AG08396 (cell line): ENCODE measurements at regions not wholly inside any gene's neighbourhood (a gene's known extent, or its start where the extent isn't known, plus 50 kb on each side); places are given as distances from the start of the nearest gene placed in this dataset.
"Not testable (repeated sequence)": the region's sequence is repeated elsewhere in the genome, so short reads cannot be mapped to it uniquely, and the experiment has no call there.

ENCODE experiments used
- DNase-seq: peaks from one replicate; pipeline ENCODE4 v3.0.0; 2012; ENCODE audit warnings: low spot score, mixed read lengths

GRCh38 chr10:35896001-35896400 is 253.9 kb upstream of the FZD8 start:
- peak; percentile 56 for DNase-seq

- DNase-seq: no peak
Measured at GRCh38 chr10:35895331-35895730, 253.2 kb upstream of the FZD8 start.

DNA sequence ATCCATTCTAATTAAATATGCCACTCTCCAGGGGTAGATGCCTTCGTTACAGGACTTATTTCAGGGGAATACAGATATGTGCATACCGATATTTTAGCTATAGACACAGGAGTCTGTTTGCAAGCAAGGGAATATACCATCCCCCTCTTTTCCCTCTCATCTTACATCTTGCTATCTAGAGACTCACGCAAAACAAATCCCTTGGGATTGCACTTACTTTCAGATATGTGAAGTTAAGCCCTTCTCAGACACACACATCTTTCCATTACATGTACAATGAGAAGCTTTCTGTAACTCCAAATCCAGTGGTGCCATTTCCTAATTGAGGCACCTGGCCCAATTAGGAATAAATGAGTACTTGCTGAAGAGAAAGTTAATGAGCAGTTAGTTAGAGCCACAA is 250.4 kb upstream of the FZD8 start:
- no peak for DNase-seq

DNA sequence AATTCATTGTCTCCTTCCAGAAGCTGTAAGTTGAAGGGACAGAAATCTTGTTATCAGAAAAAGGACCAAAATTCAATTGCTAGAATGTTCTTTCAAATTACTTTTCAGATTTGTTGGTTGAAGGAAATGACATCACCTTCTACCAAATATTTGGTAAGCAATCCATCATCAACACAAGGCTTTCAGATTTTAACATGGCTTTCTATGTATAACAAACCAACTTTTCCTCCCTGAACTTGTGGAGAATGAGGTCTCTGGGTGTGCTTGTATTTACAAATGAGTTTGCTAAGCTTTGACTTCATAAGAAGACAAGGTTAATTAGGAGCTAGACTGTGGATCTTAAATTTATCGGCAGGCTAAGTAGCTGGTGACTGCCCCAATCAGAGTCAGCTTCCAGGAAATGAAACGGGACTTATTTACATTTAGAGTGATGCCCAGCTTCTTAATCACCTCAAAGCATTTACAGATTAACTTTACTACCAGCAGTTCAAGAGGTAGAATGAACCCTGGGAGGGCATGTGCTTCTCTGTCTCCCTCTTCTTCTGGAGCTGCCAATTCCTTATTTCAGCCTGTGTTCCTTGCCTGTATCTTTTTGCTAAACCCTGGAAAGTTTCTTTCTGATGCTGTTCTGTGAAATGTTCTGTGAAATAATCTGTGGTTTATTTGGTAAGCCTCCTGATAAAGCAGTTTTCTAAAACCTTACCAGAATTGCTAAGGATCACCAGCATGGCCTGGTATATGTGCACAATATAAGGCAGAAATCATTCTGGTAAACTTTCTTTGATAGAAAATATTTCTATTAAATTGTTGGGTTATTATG is 248.8 kb upstream of the FZD8 start:
- DNase-seq: no peak

- DNase-seq: no peak
Measured at GRCh38 chr10:35889971-35890675, 248.0 kb upstream of the FZD8 start.

DNA sequence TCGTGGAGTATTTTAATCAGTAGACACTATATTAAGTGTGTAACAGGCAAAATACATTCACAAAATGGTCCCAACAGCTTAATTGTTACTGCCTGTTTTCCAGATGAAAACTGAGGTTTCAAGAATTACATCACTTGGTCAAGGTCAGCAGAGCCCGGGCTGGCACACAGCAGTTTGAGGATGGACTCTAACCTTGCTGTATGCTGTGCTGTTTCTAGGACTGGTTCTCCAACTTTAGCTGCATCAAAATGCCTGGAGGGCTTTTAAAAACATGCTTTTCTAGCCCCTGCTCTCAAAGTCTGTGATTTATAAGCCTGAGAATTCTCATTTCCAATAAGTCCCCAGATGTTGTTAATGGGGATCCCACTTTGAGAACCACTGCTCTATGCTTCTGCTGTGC is 247.1 kb upstream of the FZD8 start:
- no peak for DNase-seq

DNA sequence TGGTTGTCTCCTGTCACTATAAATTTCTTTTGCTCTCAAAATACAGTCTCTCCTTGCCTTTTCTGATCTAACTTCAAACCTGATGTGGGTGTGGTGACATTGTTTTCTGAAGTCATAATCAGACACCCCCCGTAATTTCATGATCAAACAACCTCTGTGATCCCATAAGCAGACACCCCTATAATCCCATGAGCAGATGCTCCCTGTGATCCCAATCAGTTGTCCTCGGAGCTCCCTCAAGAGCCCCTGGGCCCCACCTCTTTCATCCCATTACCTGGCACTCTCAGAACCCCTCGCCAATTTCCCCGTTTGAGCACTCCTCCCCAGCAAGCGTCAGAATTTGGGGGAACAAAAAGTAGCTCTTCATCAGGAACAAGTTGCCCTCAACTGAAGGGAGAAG is 246.3 kb upstream of the FZD8 start:
- DNase-seq: no peak

- DNase-seq: no peak
Measured at GRCh38 chr10:35887685-35888084, 245.6 kb upstream of the FZD8 start.

DNA sequence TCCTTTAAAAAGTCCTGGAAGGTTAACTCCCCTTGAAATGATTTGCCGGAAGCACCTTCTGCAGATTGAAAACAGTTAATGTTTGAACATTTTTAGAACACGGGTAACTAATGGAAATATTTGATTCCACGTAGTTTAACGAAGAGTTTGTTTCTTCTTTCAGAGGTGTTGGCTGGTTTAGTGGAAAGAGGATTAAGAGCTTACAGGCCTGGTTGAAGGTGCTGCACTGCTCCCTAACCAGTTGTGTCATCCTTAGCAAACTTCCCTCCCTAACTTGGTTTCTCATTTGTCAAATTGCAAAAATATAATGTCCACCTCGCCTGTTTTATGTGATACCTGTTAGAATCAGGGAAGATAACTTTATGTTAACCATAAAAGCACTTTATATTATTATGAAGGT is 243.0 kb upstream of the FZD8 start:
- no peak for DNase-seq

DNA sequence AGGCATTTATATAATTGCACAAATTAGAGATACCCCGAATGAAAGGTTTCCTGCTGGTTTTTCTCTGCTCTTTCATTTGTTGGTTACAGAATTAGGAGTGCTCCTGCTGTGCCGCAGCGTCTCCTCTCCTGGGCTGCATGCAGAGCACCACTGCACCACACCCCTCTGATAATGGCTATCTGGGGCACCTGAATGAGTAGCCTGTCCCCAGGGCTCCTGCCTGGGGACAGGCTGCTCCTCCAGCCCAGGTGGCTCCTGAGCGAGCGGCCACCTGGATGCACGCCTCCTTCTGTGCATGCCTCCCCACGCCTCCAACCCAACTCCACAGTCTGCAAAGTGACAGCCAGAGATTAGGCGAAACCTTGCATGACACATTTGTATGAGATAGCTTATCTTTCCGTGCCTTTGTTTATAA is 242.6 kb upstream of the FZD8 start:
- DNase-seq: no peak

- DNase-seq: no peak
Measured at GRCh38 chr10:35882422-35883150, 240.5 kb upstream of the FZD8 start.

DNA sequence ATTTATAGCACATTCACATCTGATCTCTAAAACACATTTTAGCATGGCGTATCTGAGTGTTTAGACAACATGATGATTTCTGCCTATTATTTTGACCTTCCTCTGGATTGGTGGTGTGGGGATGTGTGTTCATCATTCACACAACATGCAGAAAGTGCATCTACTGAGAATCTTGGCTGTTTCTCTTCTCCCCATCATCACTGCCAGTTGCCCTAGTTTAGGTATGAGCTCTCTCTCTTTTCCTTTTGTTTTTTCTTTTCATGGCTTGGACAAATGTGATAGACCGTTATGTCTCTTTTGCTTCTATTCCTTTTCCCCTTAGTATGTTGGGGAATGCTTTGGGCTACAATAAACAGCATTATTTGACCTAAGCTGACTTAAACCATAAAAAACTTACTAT is 239.2 kb upstream of the FZD8 start:
- no peak for DNase-seq

DNA sequence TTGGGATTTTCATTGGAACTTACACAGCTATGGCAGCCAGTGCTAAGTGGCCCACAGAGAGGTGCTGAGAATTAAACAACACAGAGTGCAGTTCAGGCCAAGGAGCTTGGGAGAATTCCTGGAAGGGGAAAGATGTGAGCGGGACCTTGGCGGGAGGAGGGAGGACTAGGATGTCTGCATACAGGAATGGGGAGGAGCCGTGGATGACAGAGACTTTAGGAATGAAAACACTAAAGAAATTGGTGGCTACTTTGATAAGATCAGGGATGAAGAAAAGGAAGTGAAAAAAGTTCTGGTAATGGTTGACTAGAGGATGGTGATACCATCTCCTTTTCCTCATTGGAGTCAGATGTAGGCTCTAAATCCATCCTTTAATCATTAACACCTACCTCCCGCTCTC is 234.2 kb upstream of the FZD8 start:
- peak; percentile 20 for DNase-seq

DNA sequence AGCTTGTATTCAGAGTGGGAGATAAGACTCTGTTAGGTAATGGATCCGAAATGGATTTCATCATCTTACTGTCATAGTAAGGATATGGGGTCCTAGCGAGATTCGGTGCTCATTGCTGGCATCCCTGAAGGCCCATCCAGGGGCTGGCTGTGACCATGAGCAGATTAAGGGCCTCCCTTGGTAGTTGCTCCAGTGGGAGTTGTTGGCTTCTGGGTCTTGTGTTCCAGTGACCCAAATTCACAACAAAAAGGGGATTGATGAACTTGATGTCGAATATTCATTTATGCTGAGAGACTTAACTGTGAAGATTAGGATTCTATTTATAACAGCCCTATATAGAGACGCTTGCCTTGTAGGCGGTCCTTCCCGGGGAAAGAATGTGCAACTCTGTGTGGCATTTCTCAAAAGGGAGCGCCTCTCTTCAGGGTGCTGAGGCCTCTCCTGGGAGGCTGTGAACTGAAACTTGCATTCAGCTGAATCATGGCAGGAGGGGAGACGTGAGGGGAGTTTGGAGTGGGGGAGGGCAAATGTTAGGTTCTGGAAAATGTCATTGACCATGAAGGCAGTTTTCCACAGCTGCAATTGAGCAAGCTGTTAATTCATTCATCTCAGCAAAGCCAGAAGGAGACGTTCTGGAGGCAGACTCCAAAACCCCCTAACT is 233.1 kb upstream of the FZD8 start:
- no peak for DNase-seq

DNA sequence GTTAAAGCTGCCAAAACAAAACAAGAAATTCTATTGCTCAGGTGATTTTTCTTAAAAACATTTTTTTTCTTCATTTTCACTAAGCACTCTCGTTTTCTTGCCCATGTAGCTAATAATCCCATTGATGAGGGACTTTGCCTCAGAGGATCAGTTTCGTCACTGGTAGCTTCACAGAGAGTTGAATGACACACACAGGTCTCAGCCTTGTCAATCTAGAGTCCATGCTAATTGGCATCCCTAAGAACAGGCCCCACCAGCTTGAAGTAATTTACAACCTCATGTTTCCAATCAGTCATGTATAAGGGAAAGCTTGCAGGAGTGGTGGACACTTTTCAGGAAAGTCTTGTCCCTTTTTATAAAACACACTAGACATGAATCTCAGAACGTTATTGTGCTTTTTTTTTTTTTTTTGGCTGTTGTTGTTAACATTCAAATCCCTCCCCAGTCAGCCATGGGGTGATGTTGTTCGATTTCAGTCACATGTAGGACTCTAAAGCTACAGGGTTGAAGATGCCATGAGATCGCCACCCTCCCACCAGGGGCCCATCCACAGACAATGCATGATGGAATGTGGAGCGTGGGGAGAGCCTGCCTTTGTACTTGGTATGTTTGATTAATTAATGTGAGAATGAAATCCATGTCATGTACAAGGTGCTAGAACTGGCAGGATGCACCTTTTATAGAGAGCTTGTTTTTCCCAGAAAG is 232.4 kb upstream of the FZD8 start:
- no peak for DNase-seq

DNA sequence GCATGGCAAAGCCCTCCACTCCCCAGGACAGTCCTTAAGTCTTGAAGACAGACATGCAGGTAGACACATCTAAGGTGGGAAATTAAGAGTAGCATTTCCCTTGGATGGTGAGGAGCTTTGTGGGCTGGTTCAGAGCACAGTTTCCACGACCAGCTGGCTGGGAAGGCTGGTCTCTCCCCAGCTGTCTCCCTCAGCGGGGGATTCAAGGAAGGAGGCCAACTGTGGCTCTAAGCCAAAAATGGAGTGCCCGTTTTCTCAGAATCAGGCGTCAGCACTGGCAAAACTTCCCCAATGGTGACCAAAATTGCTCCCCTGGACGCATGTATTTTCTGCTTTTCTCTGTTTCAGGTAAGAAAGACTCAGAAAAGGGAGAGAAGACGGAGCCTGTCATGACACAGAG is 230.6 kb upstream of the FZD8 start:
- DNase-seq: no peak

- no peak for DNase-seq
Measured at GRCh38 chr10:35870665-35871310, 228.7 kb upstream of the FZD8 start.

- DNase-seq: not testable (repeated sequence)
Measured at GRCh38 chr10:35858676-35859283, 216.7 kb upstream of the FZD8 start.

DNA sequence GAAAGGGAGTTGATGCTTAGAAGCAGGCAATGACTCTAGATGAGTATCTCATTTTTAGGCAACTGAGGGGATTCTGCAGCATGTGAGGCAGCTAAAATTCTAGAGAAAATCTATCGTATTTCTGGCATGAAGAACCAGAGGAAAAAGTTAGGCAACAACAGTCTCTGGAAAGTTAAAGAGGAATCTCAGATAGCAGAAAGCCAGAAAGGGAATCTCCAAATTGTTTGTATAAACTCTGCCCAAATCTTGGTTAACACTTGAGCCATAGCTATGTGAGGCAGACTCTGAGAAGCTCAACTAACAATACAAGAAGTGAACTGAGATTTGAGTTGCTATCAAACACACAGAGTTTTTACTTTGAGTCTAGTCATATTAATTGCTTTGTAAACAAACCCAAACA is 215.8 kb upstream of the FZD8 start:
- DNase-seq: no peak

DNA sequence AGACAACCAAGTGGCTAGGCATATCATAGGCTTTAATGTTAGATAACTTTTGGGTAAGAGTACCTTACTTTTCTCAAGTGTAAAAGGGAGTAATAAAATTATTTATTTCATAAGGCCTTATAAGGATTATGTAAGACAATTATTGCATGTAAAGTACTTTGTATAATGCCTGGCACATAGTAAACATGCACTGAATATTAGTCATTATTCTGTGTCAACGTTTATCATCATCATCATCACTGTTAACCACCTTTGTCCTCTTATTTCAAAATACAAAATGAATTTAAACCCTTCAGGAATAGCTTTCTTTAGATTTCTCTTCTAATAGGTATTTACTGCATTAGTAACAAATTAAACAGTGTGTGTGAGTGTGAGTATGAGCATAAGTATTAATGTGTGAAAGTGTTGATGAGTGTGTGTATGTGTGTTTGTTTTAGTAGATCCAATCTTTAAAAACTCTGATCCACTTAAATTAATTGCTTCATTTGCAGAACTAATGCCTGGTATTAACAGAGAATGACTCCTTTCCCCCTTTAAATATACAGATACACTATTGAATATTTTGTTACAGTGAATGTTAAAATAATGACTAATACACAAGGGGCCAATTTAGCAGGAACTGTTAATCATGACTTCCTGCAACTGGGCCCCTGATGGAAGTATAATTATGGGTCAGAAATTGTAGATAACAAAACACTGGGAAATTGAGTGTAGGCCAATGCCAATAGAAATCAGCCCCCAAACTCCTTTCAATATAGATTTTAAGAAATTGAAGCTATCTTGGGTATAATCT is 213.3 kb upstream of the FZD8 start:
- DNase-seq: no peak
